GM06990 (cell line): ENCODE measurements at regions not wholly inside any gene's neighbourhood (a gene's known extent, or its start where the extent isn't known, plus 50 kb on each side); places are given as distances from the start of the nearest gene placed in this dataset.

Experiments used
- DNase-seq: peaks from one replicate; pipeline ENCODE4 v3.0.0-alpha.2; 2011; ENCODE audit not compliant: insufficient read length; ENCODE audit errors: extremely low read depth
- H3K27me3 ChIP-seq: replicated peaks from 2 replicates; pipeline ENCODE4 v1.6.0; 2011; ENCODE audit warnings: low read length; ENCODE audit not compliant: control insufficient read depth, insufficient read depth
- H3K36me3 ChIP-seq: 2 replicates; pipeline ENCODE4 v1.5.1; 2011; ENCODE audit warnings: low read length; ENCODE audit not compliant: control insufficient read depth, insufficient read depth
- H3K4me3 ChIP-seq: replicated peaks from 2 replicates; pipeline ENCODE4 v1.5.1; 2011; ENCODE audit warnings: low read depth, mild to moderate bottlenecking, control low read depth, low read length
- CTCF ChIP-seq: IDR thresholded peaks from 2 replicates; pipeline ENCODE4 v1.5.1; 2011; ENCODE audit warnings: low read length, control low read depth, mild to moderate bottlenecking, inconsistent platforms; ENCODE audit not compliant: insufficient read depth, poor library complexity, severe bottlenecking

GRCh38 chr3:28087591-28087990 lies 153.8 kb upstream of the CMC1 start:
- Histone ChIP-seq H3K4me3 (no peak overlapping the region), H3K27me3 (no peaks in the 10 kb centered on the region), H3K36me3 (no peaks in the 10 kb centered on the region)
- TF ChIP-seq CTCF, result no peak
- no peak for DNase-seq

- Histone ChIP-seq H3K4me3 (no peak overlapping the region), H3K27me3 (no peaks in the 10 kb centered on the region), H3K36me3 (no peaks in the 10 kb centered on the region)
- TF ChIP-seq CTCF, result no peak
- no peak for DNase-seq
Observed at GRCh38 chr3:28088811-28089526, 152.4 kb upstream of the CMC1 start.

GRCh38 chr3:28089527-28089897 lies 151.9 kb upstream of the CMC1 start:
- no peak overlapping the region for H3K4me3 ChIP-seq
- no peaks in the 10 kb centered on the region for H3K27me3 ChIP-seq
- H3K36me3 ChIP-seq, result no peaks in the 10 kb centered on the region
- TF ChIP-seq CTCF, result no peak
- DNase-seq, result no peak

- H3K4me3 ChIP-seq, result no peak overlapping the region
- H3K36me3 ChIP-seq, result no peaks in the 10 kb centered on the region
- no peak for TF ChIP-seq CTCF
- DNase-seq, result no peak
- no peaks in the 10 kb centered on the region for H3K27me3 ChIP-seq
Observed at GRCh38 chr3:28099296-28099695, 142.1 kb upstream of the CMC1 start.

- no peaks in the 10 kb centered on the region for H3K27me3 ChIP-seq
- no peak overlapping the region for H3K4me3 ChIP-seq
- no peak for DNase-seq
- no peaks in the 10 kb centered on the region for H3K36me3 ChIP-seq
- no peak for TF ChIP-seq CTCF
Observed at GRCh38 chr3:28101705-28102104, 139.7 kb upstream of the CMC1 start.

GRCh38 chr3:28103861-28104260 lies 137.6 kb upstream of the CMC1 start:
- Histone ChIP-seq H3K4me3 (no peak overlapping the region), H3K27me3 (no peaks in the 10 kb centered on the region), H3K36me3 (no peaks in the 10 kb centered on the region)
- TF ChIP-seq CTCF, result no peak
- DNase-seq, result no peak
